ENCODE measurements at regions not wholly inside any gene's neighbourhood (a gene's known extent, or its start where the extent isn't known, plus 50 kb on each side); places are given as distances from the start of the nearest gene placed in this dataset.

DNA sequence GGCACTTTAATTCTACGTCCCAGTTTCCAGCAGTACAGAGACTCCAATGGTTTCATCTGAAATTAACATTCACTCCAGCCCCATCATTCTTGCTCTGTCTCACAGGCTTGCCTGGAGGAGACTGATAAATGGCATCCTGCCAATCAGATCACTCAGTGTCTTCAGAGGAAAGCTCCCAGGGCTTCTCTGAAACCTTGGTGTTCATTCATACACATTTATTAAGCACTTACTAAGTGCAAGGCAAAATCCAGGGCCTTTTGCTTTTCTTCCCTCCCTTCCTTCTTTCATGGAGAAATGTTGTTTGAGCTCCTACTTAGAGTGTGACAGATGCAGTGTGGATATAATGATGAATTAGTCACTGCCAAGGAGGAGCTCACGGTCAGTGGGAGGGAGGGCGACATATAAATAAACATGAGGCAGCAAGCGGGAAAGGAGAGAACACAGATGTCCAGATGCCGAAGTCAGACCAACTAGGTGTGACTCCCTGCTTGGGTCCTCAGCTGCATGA, 106.7 kb upstream of the DTNBP1 start:
- intact Hi-C loops (cut with micrococcal nuclease; ENCODE audit: unreplicated experiment): no loop called here
- Mint-ChIP-seq H3K4me3 (ENCODE audit: unreplicated experiment) (no peak overlapping the region), H3K27me3 (ENCODE audit: insufficient read depth, unreplicated experiment) (peaks cover 6% of the 10 kb centered on the region), H3K4me1 (ENCODE audit: low read depth, unreplicated experiment) (peaks cover under 1% of the 10 kb centered on the region), H3K27ac (ENCODE audit: unreplicated experiment) (no peak overlapping the region), H3K36me3 (ENCODE audit: insufficient read depth, unreplicated experiment) (no peaks in the 10 kb centered on the region), H3K9me3 (ENCODE audit: unreplicated experiment) (no peaks in the 10 kb centered on the region)
- BruUV-seq (replicated peaks): no TSS peak
- Histone ChIP-seq H3K4me1 (no peaks in the 10 kb centered on the region), H3K9me3 (no peaks in the 10 kb centered on the region), H3K27me3 (replicated peaks; ENCODE audit: control insufficient read depth, insufficient read depth, low read length) (no peaks in the 10 kb centered on the region), H3K36me3 (ENCODE audit: control insufficient read depth, insufficient read depth, low read length) (no peaks in the 10 kb centered on the region), H3K4me3 (ENCODE audit: low read depth, low read length) (no peak overlapping the region)
- no peak for DNase-seq
- CTCF ChIA-PET: interaction anchor here (0.6 kb wide), 1 partner anchor 359 kb away, joined by 4 read pairs; the partner anchor contains the start of gene MYLIP
- POLR2A ChIA-PET: no interaction called here
- TF ChIP-seq, protein P1, sequence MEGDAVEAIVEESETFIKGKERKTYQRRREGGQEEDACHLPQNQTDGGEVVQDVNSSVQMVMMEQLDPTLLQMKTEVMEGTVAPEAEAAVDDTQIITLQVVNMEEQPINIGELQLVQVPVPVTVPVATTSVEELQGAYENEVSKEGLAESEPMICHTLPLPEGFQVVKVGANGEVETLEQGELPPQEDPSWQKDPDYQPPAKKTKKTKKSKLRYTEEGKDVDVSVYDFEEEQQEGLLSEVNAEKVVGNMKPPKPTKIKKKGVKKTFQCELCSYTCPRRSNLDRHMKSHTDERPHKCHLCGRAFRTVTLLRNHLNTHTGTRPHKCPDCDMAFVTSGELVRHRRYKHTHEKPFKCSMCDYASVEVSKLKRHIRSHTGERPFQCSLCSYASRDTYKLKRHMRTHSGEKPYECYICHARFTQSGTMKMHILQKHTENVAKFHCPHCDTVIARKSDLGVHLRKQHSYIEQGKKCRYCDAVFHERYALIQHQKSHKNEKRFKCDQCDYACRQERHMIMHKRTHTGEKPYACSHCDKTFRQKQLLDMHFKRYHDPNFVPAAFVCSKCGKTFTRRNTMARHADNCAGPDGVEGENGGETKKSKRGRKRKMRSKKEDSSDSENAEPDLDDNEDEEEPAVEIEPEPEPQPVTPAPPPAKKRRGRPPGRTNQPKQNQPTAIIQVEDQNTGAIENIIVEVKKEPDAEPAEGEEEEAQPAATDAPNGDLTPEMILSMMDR (IDR thresholded peaks at IDR 0.05; ENCODE audit: insufficient read depth in 1 of 2, low read depth in 1 of 2, low read length in 1 of 2, severe bottlenecking in 1 of 2, unreplicated experiment in 1 of 2): no peak

DNA sequence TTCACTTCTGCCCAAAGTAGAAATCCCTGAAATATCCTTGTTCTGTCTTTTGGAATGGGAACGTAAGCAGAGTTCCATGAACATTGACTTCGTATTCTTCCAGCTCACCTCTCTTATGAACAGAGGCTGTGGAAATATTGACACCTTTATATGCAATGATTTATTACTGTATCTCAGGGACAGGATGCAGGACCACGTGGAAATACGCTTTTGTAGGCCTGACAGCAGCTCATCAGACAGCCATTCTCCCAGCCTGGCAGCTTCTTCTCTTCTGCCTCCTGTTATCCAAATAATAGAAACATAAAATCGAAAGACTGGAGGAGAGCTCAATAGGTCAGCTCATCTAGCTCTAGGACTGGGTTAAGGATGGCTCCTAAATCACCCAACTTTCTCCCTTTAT, 106.2 kb upstream of the DTNBP1 start:
- Mint-ChIP-seq H3K27me3 (ENCODE audit: insufficient read depth, unreplicated experiment) (peaks cover 6% of the 10 kb centered on the region), H3K9me3 (ENCODE audit: unreplicated experiment) (no peaks in the 10 kb centered on the region), H3K27ac (ENCODE audit: unreplicated experiment) (no peak overlapping the region), H3K36me3 (ENCODE audit: insufficient read depth, unreplicated experiment) (no peaks in the 10 kb centered on the region), H3K4me3 (ENCODE audit: unreplicated experiment) (no peak overlapping the region), H3K4me1 (ENCODE audit: low read depth, unreplicated experiment) (peaks cover 6% of the 10 kb centered on the region)
- Histone ChIP-seq H3K27me3 (replicated peaks; ENCODE audit: control insufficient read depth, insufficient read depth, low read length) (no peaks in the 10 kb centered on the region), H3K36me3 (ENCODE audit: control insufficient read depth, insufficient read depth, low read length) (no peaks in the 10 kb centered on the region), H3K4me1 (no peaks in the 10 kb centered on the region), H3K9me3 (no peaks in the 10 kb centered on the region), H3K4me3 (ENCODE audit: low read depth, low read length) (no peak overlapping the region)
- ChIA-PET CTCF (no interaction called here), POLR2A (no interaction called here)
- intact Hi-C loops (cut with micrococcal nuclease; ENCODE audit: unreplicated experiment): no loop called here
- DNase-seq: no peak
- TF ChIP-seq, protein P1 (IDR thresholded peaks at IDR 0.05; ENCODE audit: insufficient read depth in 1 of 2, low read depth in 1 of 2, low read length in 1 of 2, severe bottlenecking in 1 of 2, unreplicated experiment in 1 of 2): no peak
- BruUV-seq (replicated peaks): no TSS peak

DNA sequence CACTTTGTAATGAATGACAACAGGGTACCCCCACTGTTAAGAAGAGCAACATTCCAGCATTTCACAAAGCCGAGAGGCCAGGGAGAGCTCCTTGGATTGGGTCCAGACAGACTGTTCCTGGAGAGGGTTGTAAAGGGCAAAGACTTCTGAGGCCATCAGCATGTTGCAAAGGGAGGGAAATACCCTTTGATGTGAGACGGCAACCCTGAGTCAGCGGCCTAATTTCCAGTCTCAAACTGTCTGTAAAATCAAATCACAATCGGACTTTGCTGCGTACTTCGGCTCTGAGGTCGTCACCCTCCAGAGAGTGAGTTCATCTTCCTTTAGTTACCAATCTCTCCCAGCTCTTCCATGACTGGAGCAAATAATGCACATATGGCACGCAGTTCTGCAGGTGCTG, 101.0 kb upstream of the DTNBP1 start:
- ChIA-PET POLR2A (interaction anchor here (0.8 kb wide), 1 partner anchor 365 kb away, joined by 11 read pairs; the partner anchor contains the start of gene MYLIP), CTCF (no interaction called here)
- intact Hi-C loops (cut with micrococcal nuclease; ENCODE audit: unreplicated experiment): no loop called here
- H3K4me1 ChIP-seq: peaks cover 6% of the 10 kb centered on the region; the same call in 1 of the 2 replicates
- H3K36me3 ChIP-seq (ENCODE audit: control insufficient read depth, insufficient read depth, low read length): no peaks in the 10 kb centered on the region
- peak; percentile 42 to 51 for DNase-seq
- H3K27me3 Mint-ChIP-seq (ENCODE audit: insufficient read depth, unreplicated experiment): no peaks in the 10 kb centered on the region
- H3K27ac Mint-ChIP-seq (ENCODE audit: unreplicated experiment): no peak overlapping the region
- no peaks in the 10 kb centered on the region for H3K9me3 Mint-ChIP-seq (ENCODE audit: unreplicated experiment)
- no peaks in the 10 kb centered on the region; the same call in 1 of the 2 replicates for H3K27me3 ChIP-seq (replicated peaks; ENCODE audit: control insufficient read depth, insufficient read depth, low read length)
- no TSS peak for BruUV-seq (replicated peaks)
- H3K4me3 Mint-ChIP-seq (ENCODE audit: unreplicated experiment): no peak overlapping the region
- no peaks in the 10 kb centered on the region for H3K36me3 Mint-ChIP-seq (ENCODE audit: insufficient read depth, unreplicated experiment)
- no peak overlapping the region for H3K4me3 ChIP-seq (ENCODE audit: low read depth, low read length)
- no peaks in the 10 kb centered on the region for H3K9me3 ChIP-seq
- TF ChIP-seq, protein P1 (IDR thresholded peaks at IDR 0.05; ENCODE audit: insufficient read depth in 1 of 2, low read depth in 1 of 2, low read length in 1 of 2, severe bottlenecking in 1 of 2, unreplicated experiment in 1 of 2): no peak
- H3K4me1 Mint-ChIP-seq (ENCODE audit: low read depth, unreplicated experiment): peaks cover 8% of the 10 kb centered on the region
